SK-N-SH (cell line): ENCODE measurements at regions not wholly inside any gene's neighbourhood (a gene's known extent, or its start where the extent isn't known, plus 50 kb on each side); places are given as distances from the start of the nearest gene placed in this dataset.

Experiments used
- CTCF ChIA-PET: fragments of 300-600, 350-600 bp; formaldehyde crosslinking; extraction: SDS; loops from one replicate; lab custom pipeline; 2021; lab: Yijun Ruan, JAX
- POLR2A ChIA-PET: fragments of 350-600 bp; sonication (Branson Sonifier 250); formaldehyde crosslinking; extraction: SDS; loops from one replicate; lab custom pipeline; 2020; ENCODE audit warnings: antibody characterized with exemption, inconsistent platforms; lab: Yijun Ruan, JAX
- DNase-seq: peaks from one replicate; pipeline ENCODE4 v3.0.0; 2012
- H2AFZ ChIP-seq: fragments of 200-600 bp; sonication (generic); 2 replicates; pipeline ENCODE4 v1.8.1; 2016; ENCODE audit warnings: antibody characterized with exemption, mild to moderate bottlenecking, low read depth
- H3F3A ChIP-seq: fragments of 200-600 bp; sonication (generic); replicated peaks from 2 replicates; pipeline ENCODE3; 2016; ENCODE audit warnings: antibody characterized with exemption, mild to moderate bottlenecking; ENCODE audit not compliant: insufficient read depth
- H3K27ac ChIP-seq, 2 experiments: fragments of 200-500 bp in 1 of 2; fragments of 200-600 bp in 1 of 2; sonication (Bioruptor generic) in 1 of 2; sonication (generic), shearing (Covaris generic) in 1 of 2; 2 replicates each; pipeline versions ENCODE4 v1.5.1 to v1.6.1; 2014 to 2016; ENCODE audit warnings: low read depth in 2 of 2, inconsistent platforms in 1 of 2, low read length in 1 of 2, mild to moderate bottlenecking in 1 of 2, mixed read lengths in 1 of 2
- H3K27me3 ChIP-seq: fragments of 200-600 bp; sonication (generic), shearing (Covaris generic); 2 replicates; pipeline ENCODE4 v1.6.1; 2016; ENCODE audit warnings: mixed run types; ENCODE audit not compliant: insufficient read depth
- H3K36me3 ChIP-seq, 2 experiments: fragments of 200-500 bp in 1 of 2; fragments of 200-600 bp in 1 of 2; sonication (Bioruptor generic) in 1 of 2; sonication (generic) in 1 of 2; replicated peaks in 1 of 2; 2 replicates each; pipeline versions ENCODE3 to v1.5.1; 2014 to 2016; ENCODE audit warnings: low read length in 1 of 2, mild to moderate bottlenecking in 1 of 2; ENCODE audit not compliant: insufficient read depth in 2 of 2, control insufficient read depth in 1 of 2
- H3K4me1 ChIP-seq, 2 experiments: fragments of 200-500 bp in 1 of 2; fragments of 200-600 bp in 1 of 2; sonication (Bioruptor generic) in 1 of 2; sonication (generic), shearing (Covaris generic) in 1 of 2; 2 replicates each; pipeline versions ENCODE4 v1.5.1 to v1.6.1; 2014 to 2016; ENCODE audit warnings: low read depth in 1 of 2, low read length in 1 of 2, mixed run types in 1 of 2; ENCODE audit not compliant: insufficient read depth in 2 of 2, control insufficient read depth in 1 of 2
- H3K4me2 ChIP-seq: fragments of 200-600 bp; sonication (generic), shearing (Covaris generic); 2 replicates; pipeline ENCODE4 v1.6.1; 2017; ENCODE audit warnings: mixed run types
- H3K4me3 ChIP-seq, 2 experiments: fragments of 200-500 bp in 1 of 2; fragments of 200-600 bp in 1 of 2; sonication (Bioruptor generic) in 1 of 2; sonication (generic), shearing (Covaris generic) in 1 of 2; 2 replicates each; pipeline versions ENCODE4 v1.5.1 to v1.8.1; 2014 to 2016; ENCODE audit warnings: low read depth in 2 of 2, inconsistent platforms in 1 of 2, low read length in 1 of 2, mild to moderate bottlenecking in 1 of 2, mixed read lengths in 1 of 2, moderate library complexity in 1 of 2
- H3K79me2 ChIP-seq: fragments of 200-600 bp; sonication (generic); 2 replicates; pipeline ENCODE4 v1.8.1; 2017; ENCODE audit warnings: mild to moderate bottlenecking; ENCODE audit not compliant: insufficient read depth
- H3K9ac ChIP-seq: fragments of 200-600 bp; sonication (generic); 2 replicates; pipeline ENCODE4 v1.6.1; 2017; ENCODE audit warnings: mixed run types
- H3K9me2 ChIP-seq: fragments of 200-600 bp; sonication (generic); 2 replicates; pipeline ENCODE4 v1.6.1; 2017; ENCODE audit warnings: mixed run types
- H3K9me3 ChIP-seq: fragments of 200-600 bp; sonication (generic); 2 replicates; pipeline ENCODE4 v1.6.1; 2017; ENCODE audit warnings: mixed run types, mild to moderate bottlenecking, moderate library complexity
- H4K20me1 ChIP-seq: fragments of 200-600 bp; sonication (generic); 2 replicates; pipeline ENCODE4 v1.6.1; 2017; ENCODE audit warnings: mild to moderate bottlenecking, mixed run types; ENCODE audit not compliant: insufficient read depth
- EZH2phosphoT487 ChIP-seq: fragments of 200-600 bp; sonication (generic); IDR thresholded peaks from 2 replicates; pipeline ENCODE4 v1.6.1; 2017; ENCODE audit warnings: low read depth, mixed run types, mild to moderate bottlenecking, antibody characterized with exemption, moderate library complexity, borderline replicate concordance
- FOXJ3 ChIP-seq: sonication (generic); formaldehyde crosslinking; IDR thresholded peaks from 2 replicates; pipeline ENCODE4 v1.5.1; 2020; ENCODE audit warnings: mild to moderate bottlenecking, missing genetic modification reagents
- FOXM1 ChIP-seq: IDR thresholded peaks from 2 replicates; pipeline ENCODE4 v1.4.0; 2012; ENCODE audit warnings: low read depth, mild to moderate bottlenecking
- GABPA ChIP-seq: IDR thresholded peaks from 2 replicates; pipeline ENCODE4 v1.4.0; 2012; ENCODE audit warnings: low read depth, mild to moderate bottlenecking
- GATA2 ChIP-seq: sonication (generic); formaldehyde crosslinking; IDR thresholded peaks from 2 replicates; pipeline ENCODE4 v1.5.0; 2020; ENCODE audit warnings: mild to moderate bottlenecking, missing genetic modification reagents
- NFIC ChIP-seq: IDR thresholded peaks from 2 replicates; pipeline ENCODE4 v1.4.0; 2012; ENCODE audit warnings: borderline replicate concordance
- NRF1 ChIP-seq: IDR thresholded peaks from 2 replicates; pipeline ENCODE4 v1.6.1; 2012; ENCODE audit warnings: low read depth, mild to moderate bottlenecking, low read length
- POLR2AphosphoS5 ChIP-seq: IDR thresholded peaks from 2 replicates; pipeline ENCODE4 v1.6.1; 2012; ENCODE audit warnings: low read depth, low read length
- RXRA ChIP-seq: IDR thresholded peaks from 2 replicates; pipeline ENCODE4 v1.4.0; 2012; ENCODE audit warnings: low read depth, mild to moderate bottlenecking, borderline replicate concordance
- SIN3A ChIP-seq: IDR thresholded peaks from 2 replicates; pipeline ENCODE4 v1.6.1; 2012; ENCODE audit warnings: low read depth, mild to moderate bottlenecking, low read length, moderate library complexity, borderline replicate concordance
- TCF12 ChIP-seq: IDR thresholded peaks from 2 replicates; pipeline ENCODE4 v1.4.0; 2012
- YY1 ChIP-seq: IDR thresholded peaks from 2 replicates; pipeline ENCODE4 v1.4.0; 2012; ENCODE audit warnings: low read depth, mild to moderate bottlenecking
- WGBS: methylation state at CpG from one replicate; pipeline ENCODE4 v1.1.6; 2017; ENCODE audit warnings: low lambda C conversion rate; 5-methylcytosine and 5-hydroxymethylcytosine counted together
- TF ChIP-seq, protein P1 (sequence below): IDR thresholded peaks from 2 replicates; pipeline ENCODE4 v1.4.0; 2012; ENCODE audit warnings: low read depth, borderline replicate concordance
- TF ChIP-seq, protein P2 (sequence below): IDR thresholded peaks from 2 replicates; pipeline ENCODE4 v1.6.1; 2012; ENCODE audit warnings: mild to moderate bottlenecking, low read depth, low read length, moderate library complexity
- TF ChIP-seq, protein P3 (sequence below): IDR thresholded peaks from 2 replicates; pipeline ENCODE4 v1.4.0; 2012; ENCODE audit warnings: low read depth, borderline replicate concordance
- TF ChIP-seq, protein P4 (sequence below): fragments of 150-350 bp; IDR thresholded peaks from 2 replicates; pipeline ENCODE4 v1.6.1; 2016; ENCODE audit warnings: mild to moderate bottlenecking, low read depth, low read length

DNA sequence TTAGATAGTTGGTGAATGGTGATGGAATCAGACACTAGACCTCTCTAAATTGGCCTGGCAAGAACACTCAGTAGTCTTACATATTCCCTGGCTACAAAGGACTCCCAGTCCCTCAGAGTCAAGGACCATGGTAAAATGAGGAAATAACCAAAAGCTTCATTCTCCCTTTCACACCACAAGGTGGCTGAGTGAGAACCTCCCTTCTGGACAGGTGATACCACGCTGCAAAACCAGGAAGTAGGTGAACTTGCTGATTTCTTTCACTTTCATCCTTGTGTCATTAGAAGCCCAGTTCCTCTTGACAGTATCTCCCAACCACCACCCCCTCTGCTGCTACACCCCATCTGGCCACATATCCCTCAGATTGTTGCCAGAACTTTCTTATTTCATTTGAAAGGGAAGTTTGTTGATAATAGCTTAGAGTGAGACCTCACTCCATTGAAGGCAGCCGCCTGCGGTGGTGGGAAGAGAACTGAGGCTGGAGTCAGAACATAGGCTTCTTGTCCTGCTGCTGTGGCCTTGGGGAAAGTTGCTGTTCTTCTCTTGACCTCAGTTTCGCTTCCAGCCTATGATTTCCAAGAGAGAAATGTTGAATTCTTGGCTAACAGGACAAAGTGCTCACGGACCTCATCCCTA is 290.6 kb upstream of the CCL2 start:
- H4K20me1 ChIP-seq: no peaks in the 10 kb centered on the region
- no peaks in the 10 kb centered on the region for H3K9me3 ChIP-seq
- TF ChIP-seq FOXJ3 (CRISPR knock-in tag): no peak
- TF ChIP-seq FOXM1: no peak
- TF ChIP-seq, protein P1, sequence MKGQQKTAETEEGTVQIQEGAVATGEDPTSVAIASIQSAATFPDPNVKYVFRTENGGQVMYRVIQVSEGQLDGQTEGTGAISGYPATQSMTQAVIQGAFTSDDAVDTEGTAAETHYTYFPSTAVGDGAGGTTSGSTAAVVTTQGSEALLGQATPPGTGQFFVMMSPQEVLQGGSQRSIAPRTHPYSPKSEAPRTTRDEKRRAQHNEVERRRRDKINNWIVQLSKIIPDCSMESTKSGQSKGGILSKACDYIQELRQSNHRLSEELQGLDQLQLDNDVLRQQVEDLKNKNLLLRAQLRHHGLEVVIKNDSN: no peak
- TF ChIP-seq RXRA: no peak
- TF ChIP-seq GABPA: no peak
- no peak for TF ChIP-seq SIN3A
- TF ChIP-seq POLR2AphosphoS5: no peak
- TF ChIP-seq NFIC: no peak
- TF ChIP-seq EZH2phosphoT487: no peak
- TF ChIP-seq GATA2 (CRISPR knock-in tag): no peak
- TF ChIP-seq, protein P2, sequence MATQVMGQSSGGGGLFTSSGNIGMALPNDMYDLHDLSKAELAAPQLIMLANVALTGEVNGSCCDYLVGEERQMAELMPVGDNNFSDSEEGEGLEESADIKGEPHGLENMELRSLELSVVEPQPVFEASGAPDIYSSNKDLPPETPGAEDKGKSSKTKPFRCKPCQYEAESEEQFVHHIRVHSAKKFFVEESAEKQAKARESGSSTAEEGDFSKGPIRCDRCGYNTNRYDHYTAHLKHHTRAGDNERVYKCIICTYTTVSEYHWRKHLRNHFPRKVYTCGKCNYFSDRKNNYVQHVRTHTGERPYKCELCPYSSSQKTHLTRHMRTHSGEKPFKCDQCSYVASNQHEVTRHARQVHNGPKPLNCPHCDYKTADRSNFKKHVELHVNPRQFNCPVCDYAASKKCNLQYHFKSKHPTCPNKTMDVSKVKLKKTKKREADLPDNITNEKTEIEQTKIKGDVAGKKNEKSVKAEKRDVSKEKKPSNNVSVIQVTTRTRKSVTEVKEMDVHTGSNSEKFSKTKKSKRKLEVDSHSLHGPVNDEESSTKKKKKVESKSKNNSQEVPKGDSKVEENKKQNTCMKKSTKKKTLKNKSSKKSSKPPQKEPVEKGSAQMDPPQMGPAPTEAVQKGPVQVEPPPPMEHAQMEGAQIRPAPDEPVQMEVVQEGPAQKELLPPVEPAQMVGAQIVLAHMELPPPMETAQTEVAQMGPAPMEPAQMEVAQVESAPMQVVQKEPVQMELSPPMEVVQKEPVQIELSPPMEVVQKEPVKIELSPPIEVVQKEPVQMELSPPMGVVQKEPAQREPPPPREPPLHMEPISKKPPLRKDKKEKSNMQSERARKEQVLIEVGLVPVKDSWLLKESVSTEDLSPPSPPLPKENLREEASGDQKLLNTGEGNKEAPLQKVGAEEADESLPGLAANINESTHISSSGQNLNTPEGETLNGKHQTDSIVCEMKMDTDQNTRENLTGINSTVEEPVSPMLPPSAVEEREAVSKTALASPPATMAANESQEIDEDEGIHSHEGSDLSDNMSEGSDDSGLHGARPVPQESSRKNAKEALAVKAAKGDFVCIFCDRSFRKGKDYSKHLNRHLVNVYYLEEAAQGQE: no peak
- no peak for TF ChIP-seq TCF12
- TF ChIP-seq NRF1: no peak
- TF ChIP-seq, protein P3, sequence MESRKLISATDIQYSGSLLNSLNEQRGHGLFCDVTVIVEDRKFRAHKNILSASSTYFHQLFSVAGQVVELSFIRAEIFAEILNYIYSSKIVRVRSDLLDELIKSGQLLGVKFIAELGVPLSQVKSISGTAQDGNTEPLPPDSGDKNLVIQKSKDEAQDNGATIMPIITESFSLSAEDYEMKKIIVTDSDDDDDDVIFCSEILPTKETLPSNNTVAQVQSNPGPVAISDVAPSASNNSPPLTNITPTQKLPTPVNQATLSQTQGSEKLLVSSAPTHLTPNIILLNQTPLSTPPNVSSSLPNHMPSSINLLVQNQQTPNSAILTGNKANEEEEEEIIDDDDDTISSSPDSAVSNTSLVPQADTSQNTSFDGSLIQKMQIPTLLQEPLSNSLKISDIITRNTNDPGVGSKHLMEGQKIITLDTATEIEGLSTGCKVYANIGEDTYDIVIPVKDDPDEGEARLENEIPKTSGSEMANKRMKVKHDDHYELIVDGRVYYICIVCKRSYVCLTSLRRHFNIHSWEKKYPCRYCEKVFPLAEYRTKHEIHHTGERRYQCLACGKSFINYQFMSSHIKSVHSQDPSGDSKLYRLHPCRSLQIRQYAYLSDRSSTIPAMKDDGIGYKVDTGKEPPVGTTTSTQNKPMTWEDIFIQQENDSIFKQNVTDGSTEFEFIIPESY: no peak
- TF ChIP-seq YY1: no peak
- TF ChIP-seq, protein P4, sequence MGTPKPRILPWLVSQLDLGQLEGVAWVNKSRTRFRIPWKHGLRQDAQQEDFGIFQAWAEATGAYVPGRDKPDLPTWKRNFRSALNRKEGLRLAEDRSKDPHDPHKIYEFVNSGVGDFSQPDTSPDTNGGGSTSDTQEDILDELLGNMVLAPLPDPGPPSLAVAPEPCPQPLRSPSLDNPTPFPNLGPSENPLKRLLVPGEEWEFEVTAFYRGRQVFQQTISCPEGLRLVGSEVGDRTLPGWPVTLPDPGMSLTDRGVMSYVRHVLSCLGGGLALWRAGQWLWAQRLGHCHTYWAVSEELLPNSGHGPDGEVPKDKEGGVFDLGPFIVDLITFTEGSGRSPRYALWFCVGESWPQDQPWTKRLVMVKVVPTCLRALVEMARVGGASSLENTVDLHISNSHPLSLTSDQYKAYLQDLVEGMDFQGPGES: no peak
- POLR2A ChIA-PET: no interaction called here
- H3K36me3 ChIP-seq: no peaks in the 10 kb centered on the region
- H3K79me2 ChIP-seq: no peaks in the 10 kb centered on the region
- H3K4me3 ChIP-seq: no peak overlapping the region
- H3K4me1 ChIP-seq: peaks cover 0 to 4% of the 10 kb centered on the region in 2 experiments; a peak in 1 of 4 replicates
- no peaks in the 10 kb centered on the region for H3K9me2 ChIP-seq
- no peak overlapping the region for H3K27ac ChIP-seq
- WGBS: 31% methylated on average over 5 of the region's 5 CpGs
- H3K9ac ChIP-seq: no peak overlapping the region
- H3K4me2 ChIP-seq: no peak overlapping the region
- no peak overlapping the region for H2AFZ ChIP-seq
- DNase-seq: no peak
- no peaks in the 10 kb centered on the region for H3K27me3 ChIP-seq
- CTCF ChIA-PET: interaction anchor here (1.2 kb wide), 1 partner anchor 9 kb away, joined by 3 read pairs; no protein-coding TSS in a partner anchor
- no peaks in the 10 kb centered on the region for H3F3A ChIP-seq
